DMS79 treated with DMSO at 0.1 percent for 48 hours (cell line): ENCODE measurements at regions not wholly inside any gene's neighbourhood (a gene's known extent, or its start where the extent isn't known, plus 50 kb on each side); places are given as distances from the start of the nearest gene placed in this dataset.

Source experiments
- DNase-seq: peaks from one replicate; lab custom pipeline; 2025; lab: John Stamatoyannopoulos, UW

DNA sequence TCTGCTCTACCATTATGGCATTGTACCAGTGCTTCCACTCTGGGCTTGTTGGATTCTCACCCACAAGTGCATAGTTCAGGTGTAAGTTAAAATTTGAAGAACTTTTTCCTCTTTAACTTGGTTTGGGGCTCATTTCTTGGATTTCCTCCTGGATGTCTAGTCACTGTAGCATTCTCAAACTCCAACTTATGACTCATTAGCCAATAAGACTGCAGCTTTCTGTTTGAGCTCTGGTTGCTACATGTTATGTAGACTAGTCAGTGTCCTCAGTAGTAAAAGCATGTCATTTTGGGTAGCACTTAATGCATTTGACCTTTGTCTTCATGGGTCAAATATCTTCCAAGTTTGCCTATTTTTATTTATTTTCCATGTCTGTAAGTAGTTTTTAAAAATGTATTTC, 790.8 kb downstream of the BRINP1 start:
- DNase-seq: no peak

DNA sequence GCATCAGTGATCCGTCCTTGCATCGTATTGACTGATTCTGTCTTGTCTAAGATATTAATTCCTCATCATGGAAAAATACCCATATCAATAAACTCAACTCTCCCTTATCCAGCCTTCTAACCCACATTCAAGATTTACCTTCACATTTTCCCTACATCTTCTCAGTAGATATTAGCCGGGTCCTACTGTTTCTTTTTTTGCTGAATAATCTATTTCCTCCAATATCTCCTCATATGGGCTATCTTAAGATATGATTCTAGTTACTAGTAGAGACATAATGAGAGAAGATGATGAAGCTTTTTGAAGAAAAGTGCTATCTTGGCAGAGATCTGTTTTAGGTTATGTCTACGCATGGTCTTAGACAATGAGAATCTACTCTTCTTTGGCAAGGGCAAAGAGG, 785.8 kb downstream of the BRINP1 start:
- DNase-seq: no peak

DNA sequence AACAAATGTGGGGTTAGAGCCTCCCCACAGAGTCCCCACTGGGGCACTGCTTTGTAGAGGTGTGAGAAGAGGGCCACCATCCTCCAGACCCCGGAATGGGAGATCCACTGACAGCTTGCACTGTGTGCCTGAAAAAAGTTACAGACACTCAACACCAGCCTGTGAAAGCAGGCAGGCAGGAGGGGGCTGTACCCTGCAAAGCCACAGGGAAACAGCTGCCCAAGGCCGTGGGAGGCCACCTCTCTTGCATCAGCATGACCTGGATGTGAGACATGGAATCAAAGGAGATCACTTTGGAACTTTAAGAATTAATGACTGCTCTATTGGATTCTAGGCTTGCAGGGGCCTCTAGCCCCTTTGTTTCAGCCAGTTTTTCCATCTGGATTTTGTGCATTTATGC, 782.3 kb downstream of the BRINP1 start:
- no peak for DNase-seq

DNA sequence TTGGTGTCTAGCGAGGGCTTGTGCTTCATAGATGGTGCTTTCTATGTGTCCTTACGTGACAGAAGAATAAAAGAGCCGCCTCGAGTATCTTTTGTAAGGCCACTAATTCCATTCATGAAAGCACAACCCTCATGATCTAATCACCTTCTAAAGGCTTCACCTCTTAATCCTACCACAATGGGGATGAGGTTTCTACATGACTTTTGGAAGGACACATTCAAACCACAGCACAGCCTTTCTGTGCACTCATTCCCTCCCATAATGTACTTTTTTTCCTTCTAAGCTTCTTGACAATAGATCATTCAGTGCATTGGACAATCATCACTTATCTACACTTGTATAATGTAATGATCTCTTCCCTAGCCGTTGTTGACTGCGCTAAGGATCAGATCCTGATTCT, 774.8 kb downstream of the BRINP1 start:
- no peak for DNase-seq

GRCh38 chr9:118595719-118596305, 773.4 kb downstream of the BRINP1 start:
- no peak for DNase-seq

GRCh38 chr9:118596374-118597015, 772.7 kb downstream of the BRINP1 start:
- no peak for DNase-seq

GRCh38 chr9:118606668-118607067, 762.6 kb downstream of the BRINP1 start:
- DNase-seq: no peak

- no peak for DNase-seq
These were observed 759.7 kb downstream of the BRINP1 start for GRCh38 chr9:118609355-118610044.

DNA sequence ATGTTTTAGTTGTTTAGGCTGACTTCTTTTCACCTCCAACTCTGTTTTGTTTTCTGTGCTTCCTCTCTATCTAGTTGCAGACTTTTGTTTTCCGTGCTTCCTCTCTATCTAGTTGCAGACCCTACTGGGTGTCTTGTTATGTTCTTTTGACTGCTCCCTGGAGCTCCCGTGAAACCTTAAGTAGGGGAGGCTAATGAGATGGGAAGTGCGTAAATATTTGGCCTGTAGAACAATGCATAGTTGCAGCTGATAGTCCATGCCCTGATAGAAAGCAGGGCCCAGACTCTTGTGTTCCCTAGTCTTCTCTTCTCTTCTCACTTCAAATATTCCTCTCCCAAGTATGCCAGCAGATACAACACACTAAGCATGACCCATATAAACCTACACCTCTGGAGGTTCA, 757.0 kb downstream of the BRINP1 start:
- no peak for DNase-seq

GRCh38 chr9:118613996-118614395, 755.2 kb downstream of the BRINP1 start:
- DNase-seq: no peak

DNA sequence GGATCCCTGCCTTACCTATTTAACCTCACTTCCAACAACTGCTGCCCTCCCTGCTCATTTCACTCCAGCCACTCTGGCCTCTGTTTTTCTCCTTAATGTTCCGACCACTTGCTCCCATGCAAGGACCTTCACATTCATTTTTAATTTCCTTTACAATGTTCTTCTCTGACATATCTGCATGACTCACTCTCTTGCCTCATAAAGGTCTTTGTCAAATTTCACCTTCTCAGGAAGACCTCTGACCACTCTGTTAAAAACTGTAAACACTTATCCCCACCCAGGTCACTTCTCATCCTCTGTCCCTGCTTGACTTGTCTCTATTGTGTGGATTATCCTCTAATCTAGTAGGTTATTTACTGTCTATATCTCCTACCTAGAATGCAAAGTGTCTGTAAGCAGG, 751.2 kb downstream of the BRINP1 start:
- DNase-seq: no peak

DNA sequence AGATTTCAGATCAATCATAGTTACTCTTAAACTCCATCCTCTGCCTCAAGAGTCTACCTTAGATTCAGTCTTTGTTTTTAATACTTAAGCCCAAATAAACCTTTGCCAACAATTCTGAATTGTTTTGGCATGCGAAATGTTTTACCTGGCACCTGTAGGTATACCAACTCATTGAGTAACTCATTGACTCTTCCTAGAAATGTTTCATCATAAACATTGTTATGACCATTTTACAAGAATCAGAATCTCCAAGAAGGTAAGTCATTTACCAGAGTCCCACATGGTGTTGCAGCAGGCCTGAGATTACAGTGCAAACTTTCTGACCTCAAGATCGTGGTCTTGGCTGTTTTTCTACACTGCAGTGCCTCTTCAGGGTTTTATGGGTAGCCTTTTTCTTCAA, 750.4 kb downstream of the BRINP1 start:
- DNase-seq: no peak

DNA sequence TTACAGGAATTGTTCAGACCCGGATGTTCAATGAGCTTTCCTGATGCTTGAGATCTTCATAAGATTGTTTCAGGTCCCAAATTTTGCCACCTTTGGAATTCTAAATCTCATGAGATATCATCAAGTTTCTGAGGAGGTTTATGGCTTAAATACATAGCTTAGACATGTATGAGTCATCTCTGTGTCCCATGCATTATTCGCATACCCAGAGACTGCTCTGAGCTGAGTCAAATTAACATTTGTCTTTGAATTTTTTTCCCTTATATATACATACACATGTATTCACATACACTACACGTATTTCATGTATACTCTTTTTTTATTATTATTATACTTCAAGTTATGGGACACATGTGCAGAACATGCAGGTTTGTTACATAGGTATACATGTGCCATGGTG, 744.6 kb downstream of the BRINP1 start:
- DNase-seq: no peak

- DNase-seq: no peak
These were observed 739.2 kb downstream of the BRINP1 start for GRCh38 chr9:118630079-118630478.

- DNase-seq: no peak
These were observed 738.2 kb downstream of the BRINP1 start for GRCh38 chr9:118630931-118631595.

DNA sequence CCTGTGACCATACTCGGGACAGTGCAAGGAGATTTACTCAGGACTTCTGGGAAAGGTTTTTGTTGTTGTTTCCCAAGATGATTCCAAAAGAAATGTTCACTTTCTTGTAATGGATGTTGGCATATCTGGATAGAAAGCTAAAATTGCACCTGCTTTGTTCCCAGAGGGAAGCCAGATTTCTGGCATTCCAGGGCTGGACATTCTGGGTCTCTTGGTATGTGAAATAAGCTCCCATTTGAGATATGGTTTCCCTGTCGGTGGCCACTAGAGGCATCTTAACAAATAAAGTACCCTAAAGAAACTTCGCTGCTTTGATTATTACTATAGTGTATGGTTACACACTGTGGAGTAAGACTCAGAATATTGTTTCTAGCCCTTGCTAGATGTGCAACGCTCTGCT, 737.3 kb downstream of the BRINP1 start:
- DNase-seq: no peak

DNA sequence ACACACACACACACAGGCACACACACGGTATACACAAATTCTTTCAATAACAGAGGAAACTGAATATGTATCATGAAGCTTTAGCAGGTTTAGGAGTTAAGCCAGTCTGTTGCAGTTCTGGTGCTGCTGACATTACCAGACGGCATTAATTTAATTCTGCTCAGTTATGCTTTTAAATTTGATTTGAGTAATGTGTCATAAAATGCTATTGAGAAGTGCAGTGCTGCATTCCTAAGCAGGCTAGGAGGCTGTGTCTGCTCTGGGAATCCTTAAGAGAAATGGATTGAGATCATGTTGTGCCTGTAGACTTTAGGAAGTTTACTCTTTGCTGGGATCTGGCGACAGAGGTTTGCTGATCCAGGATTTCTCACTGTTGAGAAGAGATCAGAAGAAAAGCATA, 733.8 kb downstream of the BRINP1 start:
- DNase-seq: no peak

GRCh38 chr9:118637681-118638080, 731.6 kb downstream of the BRINP1 start:
- DNase-seq: no peak

- DNase-seq: no peak
These were observed 728.2 kb downstream of the BRINP1 start for GRCh38 chr9:118640836-118641560.

DNA sequence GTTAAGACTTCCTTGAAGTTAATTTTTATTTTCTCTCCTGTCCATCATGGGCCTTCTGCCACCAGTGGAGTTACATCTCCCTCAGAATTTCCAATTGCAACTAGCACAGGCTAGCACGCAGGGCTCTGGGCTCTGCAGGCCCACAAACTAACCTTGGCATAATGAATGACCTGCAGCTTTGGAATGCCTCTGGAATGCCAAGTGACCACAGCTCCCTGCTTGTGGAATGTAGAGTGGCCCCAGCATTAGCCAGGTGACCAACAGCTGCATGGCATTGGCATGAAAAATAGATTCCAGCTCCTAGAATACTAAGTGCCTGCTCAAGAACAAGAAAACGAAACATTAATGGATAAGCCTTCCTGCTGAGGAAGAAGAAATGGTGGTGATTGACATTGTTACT, 726.1 kb downstream of the BRINP1 start:
- no peak for DNase-seq

GRCh38 chr9:118644066-118644465, 725.2 kb downstream of the BRINP1 start:
- no peak for DNase-seq

- DNase-seq: no peak
These were observed 721.9 kb downstream of the BRINP1 start for GRCh38 chr9:118647331-118647730.
